Brain microvascular endothelial cell (primary cell): ENCODE measurements at regions not wholly inside any gene's neighbourhood (a gene's known extent, or its start where the extent isn't known, plus 50 kb on each side); places are given as distances from the start of the nearest gene placed in this dataset.

Experiments
- DNase-seq: peaks from one replicate; pipeline ENCODE4 v3.0.0-alpha.2; 2020
- H3K27ac ChIP-seq: fragments of 250-450 bp; sonication (Bioruptor Pico); 2 replicates; pipeline ENCODE4 v1.5.1; 2020; ENCODE audit warnings: mild to moderate bottlenecking, moderate library complexity
- H3K27me3 ChIP-seq: fragments of 250-450 bp; sonication (Bioruptor Pico); replicated peaks from 2 replicates; pipeline ENCODE4 v1.5.1; 2020; ENCODE audit warnings: mild to moderate bottlenecking
- H3K36me3 ChIP-seq: fragments of 250-450 bp; sonication (Bioruptor Pico); replicated peaks from 2 replicates; pipeline ENCODE4 v1.5.1; 2020; ENCODE audit warnings: mild to moderate bottlenecking
- H3K4me3 ChIP-seq: 2 replicates; pipeline ENCODE4 v1.5.1; 2011; ENCODE audit warnings: low read depth, mild to moderate bottlenecking, control low read depth, low read length, moderate library complexity
- CTCF ChIP-seq: IDR thresholded peaks from 2 replicates; pipeline ENCODE4 v1.5.1; 2011; ENCODE audit warnings: low read depth, mild to moderate bottlenecking, moderate library complexity, low read length, control low read depth, inconsistent platforms; ENCODE audit errors: missing control alignments
- in situ Hi-C: cut with HindIII; loops from 2 replicates; pipeline ENCODE4 v1.10.0; 2017; ENCODE audit warnings: low sequenced_read_pairs, low pct_ligation_motif_present

- in situ Hi-C loops = no loop called here
- no peak for TF ChIP-seq CTCF
- Histone ChIP-seq H3K36me3 (no peaks in the 10 kb centered on the region), H3K27me3 (no peaks in the 10 kb centered on the region), H3K27ac (no peak overlapping the region), H3K4me3 (no peak overlapping the region)
- no peak for DNase-seq
These were observed 144.3 kb upstream of the KLF3 start for GRCh38 chr4:38519666-38520065.

GRCh38 chr4:38523054-38523453, 140.9 kb upstream of the KLF3 start:
- Histone ChIP-seq H3K4me3 (no peak overlapping the region), H3K27me3 (no peaks in the 10 kb centered on the region), H3K36me3 (no peaks in the 10 kb centered on the region), H3K27ac (no peak overlapping the region)
- TF ChIP-seq CTCF = no peak
- in situ Hi-C loops = no loop called here
- DNase-seq = no peak

GRCh38 chr4:38523524-38524448, 140.2 kb upstream of the KLF3 start:
- in situ Hi-C loops = no loop called here
- no peaks in the 10 kb centered on the region for H3K36me3 ChIP-seq
- H3K4me3 ChIP-seq = no peak overlapping the region
- no peaks in the 10 kb centered on the region for H3K27me3 ChIP-seq
- H3K27ac ChIP-seq = no peak overlapping the region
- no peak for TF ChIP-seq CTCF
- DNase-seq = no peak

- TF ChIP-seq CTCF = no peak
- Histone ChIP-seq H3K4me3 (no peak overlapping the region), H3K27ac (no peak overlapping the region), H3K36me3 (no peaks in the 10 kb centered on the region), H3K27me3 (no peaks in the 10 kb centered on the region)
- in situ Hi-C loops = no loop called here
- no peak for DNase-seq
These were observed 137.6 kb upstream of the KLF3 start for GRCh38 chr4:38526412-38526811.

DNA sequence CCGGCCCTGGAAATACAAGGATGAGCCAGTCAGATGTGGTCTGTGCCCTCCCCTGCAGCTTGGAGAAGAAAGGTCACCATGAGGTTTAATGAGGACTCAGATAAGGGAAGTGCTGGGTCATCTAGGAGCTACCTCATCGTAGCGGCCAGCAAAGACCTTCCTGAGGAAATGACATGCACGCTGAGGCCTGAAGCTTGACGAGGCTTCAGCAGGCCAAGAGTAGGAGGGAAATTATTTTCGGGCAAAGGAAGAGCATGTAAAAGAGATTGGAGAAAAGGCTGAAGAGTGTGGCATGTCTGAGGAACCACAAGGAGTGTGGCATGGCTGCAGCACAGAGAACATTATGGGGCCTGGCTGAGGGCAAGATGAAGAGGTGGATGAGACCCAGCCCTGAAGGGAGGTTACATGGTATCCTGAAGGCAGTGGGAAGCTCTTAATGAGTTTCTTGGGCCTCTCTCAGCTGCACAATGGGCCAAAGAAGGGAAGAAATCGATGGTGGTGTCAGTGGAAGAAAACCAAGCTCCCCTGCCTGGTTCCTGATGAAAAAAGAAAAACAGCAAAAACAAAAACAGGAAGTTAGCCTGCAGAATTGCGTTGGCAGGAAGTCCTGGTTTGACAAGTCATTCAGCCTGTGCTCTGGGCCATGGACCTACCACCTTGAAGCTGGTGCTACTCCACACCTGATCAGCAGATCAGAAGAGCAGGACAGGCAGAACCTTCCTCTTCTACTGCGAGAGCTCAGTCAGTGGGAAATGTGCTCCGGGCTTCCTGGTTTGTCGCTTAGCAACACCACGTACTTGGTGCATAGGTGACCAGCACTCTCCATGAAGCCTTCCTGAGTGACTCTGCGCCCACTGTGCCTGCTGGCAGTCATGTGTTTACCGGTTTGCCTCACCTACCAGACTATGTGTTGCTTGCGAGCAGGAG, 134.5 kb upstream of the KLF3 start:
- H3K27me3 ChIP-seq = no peaks in the 10 kb centered on the region
- no peak for TF ChIP-seq CTCF
- H3K4me3 ChIP-seq = no peak overlapping the region
- no peak for DNase-seq
- H3K36me3 ChIP-seq = no peaks in the 10 kb centered on the region
- no peak overlapping the region for H3K27ac ChIP-seq
- in situ Hi-C loops = no loop called here
